ENCODE measurements at regions not wholly inside any gene's neighbourhood (a gene's known extent, or its start where the extent isn't known, plus 50 kb on each side); places are given as distances from the start of the nearest gene placed in this dataset.

GRCh38 chr13:80082396-80083080, 258.4 kb downstream of the SPRY2 start:
- TF ChIP-seq CTCF (conservative IDR thresholded peaks at IDR 0.05), result no peak
- no peak for TF ChIP-seq EZH2 (IDR thresholded peaks at IDR 0.05; ENCODE audit: low read depth)
